ENCODE measurements at regions not wholly inside any gene's neighbourhood (a gene's known extent, or its start where the extent isn't known, plus 50 kb on each side); places are given as distances from the start of the nearest gene placed in this dataset.

- no peaks in the 10 kb centered on the region for H3K27me3 ChIP-seq (replicated peaks in 1 of 2; ENCODE audit: control insufficient read depth in 2 of 2, insufficient read depth in 2 of 2, low read length in 1 of 2)
- SMC1A ChIA-PET (ENCODE audit: uncharacterized antibody, unreplicated experiment), result no interaction called here
- no peak overlapping the region for H2AFZ ChIP-seq (ENCODE audit: control insufficient read depth, low read depth, low read length)
- no peak for DNase-seq (ENCODE audit: low read depth, low spot score)
- no TSS peak for BruUV-seq (replicated peaks)
- no peak for ATAC-seq
- H3K4me1 ChIP-seq (ENCODE audit: control insufficient read depth, insufficient read depth, low read length), result no peaks in the 10 kb centered on the region
- no peak overlapping the region for H3K4me2 ChIP-seq (ENCODE audit: control insufficient read depth, insufficient read depth)
- WGBS (ENCODE audit: insufficient coverage, insufficient replicate concordance, low lambda C conversion rate, missing lambda C conversion rate), result 5% methylated on average over 2 of the region's 2 CpGs
- RAD21 ChIA-PET (ENCODE audit: unreplicated experiment), result no interaction called here
- no peaks in the 10 kb centered on the region for H3K36me3 ChIP-seq (ENCODE audit: control insufficient read depth in 2 of 2, insufficient read depth in 2 of 2, low read length in 1 of 2)
- FAIRE-seq, result no peak
- intact Hi-C loops (cut with micrococcal nuclease; ENCODE audit: unreplicated experiment), result no loop called here
- CTCF ChIA-PET, result no interaction called here
- no peaks in the 10 kb centered on the region for H3K79me2 ChIP-seq (ENCODE audit: control insufficient read depth, insufficient read depth, low read length)
- POLR2A ChIA-PET, result no interaction called here
- no peak overlapping the region for H3K4me3 ChIP-seq
- in situ Hi-C loops (cut with MboI), result no loop called here
- no peaks in the 10 kb centered on the region for H4K20me1 ChIP-seq (ENCODE audit: control insufficient read depth, insufficient read depth)
- no peaks in the 10 kb centered on the region for H3K9me3 ChIP-seq (replicated peaks; ENCODE audit: control insufficient read depth, insufficient read depth, low read length)
- no peak overlapping the region for H3K27ac ChIP-seq (ENCODE audit: control insufficient read depth, insufficient read depth)
- no peak overlapping the region for H3K9ac ChIP-seq (ENCODE audit: control insufficient read depth, insufficient read depth, low read length)
- TF ChIP-seq, protein P1, sequence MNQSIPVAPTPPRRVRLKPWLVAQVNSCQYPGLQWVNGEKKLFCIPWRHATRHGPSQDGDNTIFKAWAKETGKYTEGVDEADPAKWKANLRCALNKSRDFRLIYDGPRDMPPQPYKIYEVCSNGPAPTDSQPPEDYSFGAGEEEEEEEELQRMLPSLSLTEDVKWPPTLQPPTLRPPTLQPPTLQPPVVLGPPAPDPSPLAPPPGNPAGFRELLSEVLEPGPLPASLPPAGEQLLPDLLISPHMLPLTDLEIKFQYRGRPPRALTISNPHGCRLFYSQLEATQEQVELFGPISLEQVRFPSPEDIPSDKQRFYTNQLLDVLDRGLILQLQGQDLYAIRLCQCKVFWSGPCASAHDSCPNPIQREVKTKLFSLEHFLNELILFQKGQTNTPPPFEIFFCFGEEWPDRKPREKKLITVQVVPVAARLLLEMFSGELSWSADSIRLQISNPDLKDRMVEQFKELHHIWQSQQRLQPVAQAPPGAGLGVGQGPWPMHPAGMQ (IDR thresholded peaks at IDR 0.05; ENCODE audit: borderline replicate concordance), result no peak
- no peak for TF ChIP-seq MTA3 (IDR thresholded peaks at IDR 0.05; ENCODE audit: borderline replicate concordance, low read length)
- TF ChIP-seq IRF4 (IDR thresholded peaks at IDR 0.05; ENCODE audit: low read depth, low read length), result no peak
- TF ChIP-seq POLR2A (IDR thresholded peaks at IDR 0.05; ENCODE audit: low read depth, low read length), result no peak
- TF ChIP-seq CEBPZ (IDR thresholded peaks at IDR 0.05; ENCODE audit: low read depth, low read length), result no peak
- no peak for TF ChIP-seq SP1 (IDR thresholded peaks at IDR 0.05; ENCODE audit: low read depth, low read length)
- no peak for TF ChIP-seq FOXM1 (IDR thresholded peaks at IDR 0.05; ENCODE audit: low read depth, low read length)
- TF ChIP-seq, protein P2, sequence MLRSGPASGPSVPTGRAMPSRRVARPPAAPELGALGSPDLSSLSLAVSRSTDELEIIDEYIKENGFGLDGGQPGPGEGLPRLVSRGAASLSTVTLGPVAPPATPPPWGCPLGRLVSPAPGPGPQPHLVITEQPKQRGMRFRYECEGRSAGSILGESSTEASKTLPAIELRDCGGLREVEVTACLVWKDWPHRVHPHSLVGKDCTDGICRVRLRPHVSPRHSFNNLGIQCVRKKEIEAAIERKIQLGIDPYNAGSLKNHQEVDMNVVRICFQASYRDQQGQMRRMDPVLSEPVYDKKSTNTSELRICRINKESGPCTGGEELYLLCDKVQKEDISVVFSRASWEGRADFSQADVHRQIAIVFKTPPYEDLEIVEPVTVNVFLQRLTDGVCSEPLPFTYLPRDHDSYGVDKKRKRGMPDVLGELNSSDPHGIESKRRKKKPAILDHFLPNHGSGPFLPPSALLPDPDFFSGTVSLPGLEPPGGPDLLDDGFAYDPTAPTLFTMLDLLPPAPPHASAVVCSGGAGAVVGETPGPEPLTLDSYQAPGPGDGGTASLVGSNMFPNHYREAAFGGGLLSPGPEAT (IDR thresholded peaks at IDR 0.05; ENCODE audit: low read depth), result no peak
- TF ChIP-seq, protein P3, sequence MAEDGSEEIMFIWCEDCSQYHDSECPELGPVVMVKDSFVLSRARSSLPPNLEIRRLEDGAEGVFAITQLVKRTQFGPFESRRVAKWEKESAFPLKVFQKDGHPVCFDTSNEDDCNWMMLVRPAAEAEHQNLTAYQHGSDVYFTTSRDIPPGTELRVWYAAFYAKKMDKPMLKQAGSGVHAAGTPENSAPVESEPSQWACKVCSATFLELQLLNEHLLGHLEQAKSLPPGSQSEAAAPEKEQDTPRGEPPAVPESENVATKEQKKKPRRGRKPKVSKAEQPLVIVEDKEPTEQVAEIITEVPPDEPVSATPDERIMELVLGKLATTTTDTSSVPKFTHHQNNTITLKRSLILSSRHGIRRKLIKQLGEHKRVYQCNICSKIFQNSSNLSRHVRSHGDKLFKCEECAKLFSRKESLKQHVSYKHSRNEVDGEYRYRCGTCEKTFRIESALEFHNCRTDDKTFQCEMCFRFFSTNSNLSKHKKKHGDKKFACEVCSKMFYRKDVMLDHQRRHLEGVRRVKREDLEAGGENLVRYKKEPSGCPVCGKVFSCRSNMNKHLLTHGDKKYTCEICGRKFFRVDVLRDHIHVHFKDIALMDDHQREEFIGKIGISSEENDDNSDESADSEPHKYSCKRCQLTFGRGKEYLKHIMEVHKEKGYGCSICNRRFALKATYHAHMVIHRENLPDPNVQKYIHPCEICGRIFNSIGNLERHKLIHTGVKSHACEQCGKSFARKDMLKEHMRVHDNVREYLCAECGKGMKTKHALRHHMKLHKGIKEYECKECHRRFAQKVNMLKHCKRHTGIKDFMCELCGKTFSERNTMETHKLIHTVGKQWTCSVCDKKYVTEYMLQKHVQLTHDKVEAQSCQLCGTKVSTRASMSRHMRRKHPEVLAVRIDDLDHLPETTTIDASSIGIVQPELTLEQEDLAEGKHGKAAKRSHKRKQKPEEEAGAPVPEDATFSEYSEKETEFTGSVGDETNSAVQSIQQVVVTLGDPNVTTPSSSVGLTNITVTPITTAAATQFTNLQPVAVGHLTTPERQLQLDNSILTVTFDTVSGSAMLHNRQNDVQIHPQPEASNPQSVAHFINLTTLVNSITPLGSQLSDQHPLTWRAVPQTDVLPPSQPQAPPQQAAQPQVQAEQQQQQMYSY (CRISPR knock-in tag; IDR thresholded peaks at IDR 0.05), result no peak
- no peak for TF ChIP-seq STAT1 (conservative IDR thresholded peaks at IDR 0.05)
- TF ChIP-seq PML (IDR thresholded peaks at IDR 0.05; ENCODE audit: low read length), result no peak
- no peak for TF ChIP-seq HDAC2 (IDR thresholded peaks at IDR 0.05)
- TF ChIP-seq, protein P4, sequence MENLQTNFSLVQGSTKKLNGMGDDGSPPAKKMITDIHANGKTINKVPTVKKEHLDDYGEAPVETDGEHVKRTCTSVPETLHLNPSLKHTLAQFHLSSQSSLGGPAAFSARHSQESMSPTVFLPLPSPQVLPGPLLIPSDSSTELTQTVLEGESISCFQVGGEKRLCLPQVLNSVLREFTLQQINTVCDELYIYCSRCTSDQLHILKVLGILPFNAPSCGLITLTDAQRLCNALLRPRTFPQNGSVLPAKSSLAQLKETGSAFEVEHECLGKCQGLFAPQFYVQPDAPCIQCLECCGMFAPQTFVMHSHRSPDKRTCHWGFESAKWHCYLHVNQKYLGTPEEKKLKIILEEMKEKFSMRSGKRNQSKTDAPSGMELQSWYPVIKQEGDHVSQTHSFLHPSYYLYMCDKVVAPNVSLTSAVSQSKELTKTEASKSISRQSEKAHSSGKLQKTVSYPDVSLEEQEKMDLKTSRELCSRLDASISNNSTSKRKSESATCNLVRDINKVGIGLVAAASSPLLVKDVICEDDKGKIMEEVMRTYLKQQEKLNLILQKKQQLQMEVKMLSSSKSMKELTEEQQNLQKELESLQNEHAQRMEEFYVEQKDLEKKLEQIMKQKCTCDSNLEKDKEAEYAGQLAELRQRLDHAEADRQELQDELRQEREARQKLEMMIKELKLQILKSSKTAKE (IDR thresholded peaks at IDR 0.05; ENCODE audit: low read depth, poor library complexity, severe bottlenecking), result no peak
- no peak for TF ChIP-seq CHD2 (IDR thresholded peaks at IDR 0.05; ENCODE audit: borderline replicate concordance, low read depth, low read length)
- no peak for TF ChIP-seq ZNF24 (IDR thresholded peaks at IDR 0.05)
Observed at GRCh38 chr3:115464036-115464435, 159.3 kb upstream of the GAP43 start.
